GM18870 (cell line): ENCODE measurements at regions not wholly inside any gene's neighbourhood (a gene's known extent, or its start where the extent isn't known, plus 50 kb on each side); places are given as distances from the start of the nearest gene placed in this dataset.

ENCODE experiments used
- ATAC-seq: cut with Tn5 transposase; IDR thresholded peaks from one replicate; pipeline ENCODE4 v1.9.1; 2021; ENCODE audit warnings: moderate library complexity; ENCODE audit not compliant: unreplicated experiment

DNA sequence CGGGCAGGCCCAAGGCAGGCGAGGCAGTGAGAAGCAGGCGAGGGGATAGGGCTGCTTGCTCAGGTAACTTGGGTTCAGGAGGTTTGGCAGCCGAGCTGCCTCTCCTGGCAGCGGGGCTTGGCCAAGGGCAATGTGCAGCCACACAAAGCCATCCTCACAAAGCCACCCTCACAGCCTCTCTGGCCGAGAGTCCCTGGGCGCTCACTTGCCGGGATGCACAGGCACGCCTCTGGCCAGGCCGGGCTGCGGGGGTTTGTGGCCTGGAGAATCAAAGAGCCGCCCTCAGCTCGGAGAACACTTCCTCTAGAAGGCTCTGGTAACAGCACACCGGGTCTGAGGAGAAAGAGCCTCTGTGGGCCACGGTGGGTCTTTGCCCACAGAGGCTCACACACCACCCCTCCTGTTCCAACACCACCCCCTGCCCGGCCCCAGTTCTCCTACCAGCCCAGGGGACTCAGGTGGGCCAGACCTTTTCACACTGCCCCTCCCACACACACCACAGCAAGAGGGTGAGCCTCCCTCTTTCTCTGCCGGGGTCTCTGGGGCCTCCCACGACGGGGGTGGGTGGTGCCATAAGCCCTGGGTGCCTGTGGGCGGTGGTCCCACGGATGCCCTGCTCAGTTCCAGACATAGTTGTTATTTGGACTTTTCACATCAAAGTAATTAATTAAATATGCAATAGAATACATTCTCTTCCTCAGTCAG, 186.9 kb downstream of the ZFP36L2 start:
- no peak for ATAC-seq

DNA sequence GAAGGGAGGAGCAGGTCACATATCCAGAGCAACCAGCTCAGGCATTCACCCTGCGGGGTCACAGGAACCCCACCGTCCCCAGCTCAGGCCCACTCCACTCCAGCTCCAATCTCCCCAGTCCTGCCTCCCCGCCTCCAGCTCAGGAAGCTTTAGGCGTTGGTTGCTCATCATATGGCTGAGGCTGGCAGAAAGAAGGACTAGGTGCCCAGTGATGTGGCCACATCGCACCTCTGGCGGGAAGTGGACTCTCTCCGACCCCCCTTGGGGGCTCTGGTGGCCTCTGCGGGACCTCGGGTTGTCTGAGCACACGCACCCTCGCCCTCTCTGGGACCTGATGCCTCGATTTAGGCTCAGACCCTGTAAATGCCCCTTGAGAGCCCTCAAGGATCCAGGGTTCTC, 187.7 kb downstream of the ZFP36L2 start:
- no peak for ATAC-seq

DNA sequence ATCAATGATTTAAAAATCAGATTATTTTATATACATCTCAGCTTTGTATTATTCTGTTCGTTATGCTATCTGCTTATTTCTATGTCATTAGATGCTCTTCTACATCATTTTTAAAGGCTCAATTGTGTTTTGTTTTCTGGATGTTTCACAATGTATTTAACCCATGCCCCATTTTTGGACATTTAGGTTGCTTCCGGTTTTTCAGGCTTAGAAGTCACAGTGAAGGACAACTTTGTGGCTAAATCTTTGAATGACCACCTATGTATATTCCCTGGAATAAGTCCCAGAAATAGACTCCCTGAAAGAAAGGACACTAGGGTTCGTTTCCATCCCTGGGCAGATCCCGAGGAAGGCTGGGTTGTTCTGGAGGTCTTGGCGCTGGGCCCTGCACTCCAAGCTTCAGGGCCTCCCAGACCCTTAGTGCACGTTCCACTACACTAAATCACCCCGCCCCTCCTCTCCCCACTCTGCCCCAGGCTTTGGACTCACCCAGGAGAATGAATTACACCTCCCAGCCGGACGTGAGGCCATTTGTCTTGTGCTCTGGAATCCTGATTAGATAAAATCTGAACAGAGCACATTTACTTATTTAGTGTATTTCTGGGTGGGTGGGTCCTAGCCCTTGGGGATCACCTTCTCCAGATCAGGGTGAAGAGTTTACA, 188.2 kb downstream of the ZFP36L2 start:
- no peak for ATAC-seq

DNA sequence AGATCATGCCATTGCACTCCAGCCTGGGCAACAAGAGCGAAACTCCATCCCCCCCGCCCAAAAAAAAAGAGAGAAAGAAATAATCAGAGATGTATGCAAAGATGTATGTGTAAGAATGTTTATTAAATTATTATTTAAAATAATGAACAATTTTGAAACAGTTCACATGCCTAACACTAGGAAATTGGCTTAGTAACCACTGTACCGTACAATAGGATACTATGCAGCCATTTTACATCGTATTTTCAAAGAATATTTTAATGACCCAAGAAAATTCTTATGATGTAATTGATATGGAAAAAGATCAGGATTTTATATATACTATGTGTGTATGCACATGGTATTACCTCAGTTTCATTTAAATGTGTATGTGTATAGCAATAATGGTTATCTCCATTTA, 190.5 kb downstream of the ZFP36L2 start:
- ATAC-seq = no peak

DNA sequence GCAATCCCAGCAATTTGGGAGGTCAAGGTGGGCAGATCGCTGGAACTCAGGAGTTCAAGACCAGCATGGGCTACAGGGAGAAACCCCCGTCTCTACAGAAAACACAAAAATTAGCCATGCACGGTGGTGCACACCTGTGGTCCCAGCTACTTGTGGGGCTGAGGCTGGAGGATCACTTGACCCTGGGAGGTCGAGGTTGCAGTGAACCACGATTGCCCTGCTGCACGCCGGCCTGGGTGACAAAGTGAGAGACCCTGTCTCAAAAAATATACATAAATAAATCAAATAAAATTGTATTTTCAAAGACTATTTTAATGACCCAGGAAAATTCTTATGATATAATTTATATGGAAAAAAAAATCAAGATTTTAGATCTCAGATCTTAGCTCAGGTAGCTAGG, 191.5 kb downstream of the ZFP36L2 start:
- no peak for ATAC-seq

DNA sequence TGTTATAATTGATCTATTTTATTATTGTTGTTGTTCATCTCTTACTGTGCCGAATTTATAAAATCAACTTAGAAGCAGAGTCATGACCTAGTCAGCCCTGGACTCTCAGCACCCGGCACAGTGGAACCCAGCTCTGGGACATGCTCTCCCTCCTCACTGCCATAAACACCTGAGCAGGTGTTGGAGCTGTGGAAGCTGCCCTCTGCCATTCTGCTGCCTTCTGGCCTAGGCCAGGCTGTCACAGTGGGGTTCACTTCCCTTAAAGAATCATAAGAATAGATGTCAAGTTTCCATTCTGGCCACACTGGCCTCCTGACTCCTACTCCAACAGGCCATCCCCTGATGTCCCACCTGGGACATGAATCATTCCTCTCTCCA, 192.2 kb downstream of the ZFP36L2 start:
- ATAC-seq = no peak

DNA sequence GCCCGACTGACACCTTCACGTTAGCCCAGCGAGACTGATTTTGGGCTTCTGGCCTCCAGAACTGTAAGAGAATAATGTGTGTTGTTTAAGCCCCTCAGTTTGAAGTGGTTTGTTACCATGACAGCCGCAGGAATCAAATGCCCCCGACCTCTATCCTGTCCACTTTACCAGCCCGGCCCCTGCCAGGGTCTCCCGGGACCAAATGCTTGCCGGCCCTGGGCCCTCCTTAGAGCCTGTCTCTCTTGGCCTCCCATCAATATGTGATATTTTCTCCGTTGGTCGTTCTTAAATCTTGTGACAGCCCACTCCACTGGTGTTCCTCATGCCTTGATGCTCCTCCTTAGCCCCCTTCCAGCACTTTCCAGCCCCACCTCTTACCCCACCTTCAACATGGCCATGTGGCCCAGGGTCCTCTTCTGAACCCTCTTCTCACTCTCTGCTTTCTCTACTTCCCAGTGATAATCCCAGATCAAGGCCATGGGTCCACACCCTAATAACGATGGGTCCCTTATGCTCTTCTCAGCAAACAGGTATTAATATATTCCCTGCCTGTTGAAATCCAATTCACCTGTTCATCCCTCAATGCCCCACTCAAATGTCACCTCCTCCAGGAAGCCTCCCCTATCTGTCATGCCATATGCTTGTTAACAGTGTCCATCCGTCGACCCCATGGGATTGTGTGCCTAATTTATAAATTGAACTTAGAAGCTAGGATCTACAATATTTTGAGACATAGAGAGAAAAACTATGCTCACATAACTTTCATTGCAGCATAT, 192.8 kb downstream of the ZFP36L2 start:
- no peak for ATAC-seq

DNA sequence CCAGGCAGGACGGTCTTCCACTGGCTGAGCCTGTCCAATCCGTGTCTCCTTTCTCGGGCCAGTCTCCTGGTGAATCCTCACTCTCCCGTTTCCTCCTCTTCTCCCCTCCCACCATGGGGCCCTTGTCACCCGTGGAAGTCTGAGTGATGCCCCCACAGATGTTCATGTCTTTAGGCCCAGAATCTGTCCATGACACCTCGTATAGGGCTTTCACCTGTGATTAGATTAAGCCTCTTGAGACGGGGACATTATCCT, 193.5 kb downstream of the ZFP36L2 start:
- ATAC-seq = no peak

DNA sequence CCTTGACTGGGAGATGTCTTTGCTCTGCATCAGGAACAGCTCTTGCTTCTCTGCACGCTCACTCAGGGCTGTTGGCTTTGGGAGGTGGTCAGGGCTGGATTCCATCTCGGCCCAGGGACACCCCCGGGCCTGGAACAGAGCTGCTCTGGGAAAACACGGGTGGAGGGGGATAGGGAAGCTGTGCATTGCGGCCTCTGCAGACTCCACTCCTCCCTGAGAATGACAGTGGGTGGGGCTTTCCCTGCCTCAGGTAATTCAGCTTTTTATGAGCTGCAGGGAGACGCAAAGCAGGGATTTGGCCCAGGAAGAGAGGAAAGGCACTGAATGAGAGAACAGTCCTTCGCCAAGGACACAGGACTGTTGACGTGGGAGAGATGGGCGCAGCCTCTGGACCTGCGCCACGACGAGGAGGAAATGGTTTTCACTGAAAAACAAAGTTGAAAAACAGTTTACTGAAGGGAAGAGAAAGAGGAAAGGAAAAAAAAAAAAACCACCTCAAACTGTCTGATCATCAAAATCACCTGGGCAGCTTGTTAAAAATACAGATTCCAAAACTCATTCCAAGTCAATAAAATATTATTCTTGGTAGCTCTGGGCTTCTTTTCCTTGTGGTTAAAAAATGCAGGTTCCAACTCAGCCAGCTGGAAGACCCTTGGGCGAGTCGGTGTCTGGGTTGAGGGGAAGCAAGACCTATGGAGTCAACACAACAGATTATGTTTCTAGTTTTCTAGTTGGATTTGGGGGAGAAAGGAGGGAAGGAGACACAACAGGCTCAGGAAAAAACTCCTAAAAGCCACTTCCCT, 194.0 kb downstream of the ZFP36L2 start:
- no peak for ATAC-seq

DNA sequence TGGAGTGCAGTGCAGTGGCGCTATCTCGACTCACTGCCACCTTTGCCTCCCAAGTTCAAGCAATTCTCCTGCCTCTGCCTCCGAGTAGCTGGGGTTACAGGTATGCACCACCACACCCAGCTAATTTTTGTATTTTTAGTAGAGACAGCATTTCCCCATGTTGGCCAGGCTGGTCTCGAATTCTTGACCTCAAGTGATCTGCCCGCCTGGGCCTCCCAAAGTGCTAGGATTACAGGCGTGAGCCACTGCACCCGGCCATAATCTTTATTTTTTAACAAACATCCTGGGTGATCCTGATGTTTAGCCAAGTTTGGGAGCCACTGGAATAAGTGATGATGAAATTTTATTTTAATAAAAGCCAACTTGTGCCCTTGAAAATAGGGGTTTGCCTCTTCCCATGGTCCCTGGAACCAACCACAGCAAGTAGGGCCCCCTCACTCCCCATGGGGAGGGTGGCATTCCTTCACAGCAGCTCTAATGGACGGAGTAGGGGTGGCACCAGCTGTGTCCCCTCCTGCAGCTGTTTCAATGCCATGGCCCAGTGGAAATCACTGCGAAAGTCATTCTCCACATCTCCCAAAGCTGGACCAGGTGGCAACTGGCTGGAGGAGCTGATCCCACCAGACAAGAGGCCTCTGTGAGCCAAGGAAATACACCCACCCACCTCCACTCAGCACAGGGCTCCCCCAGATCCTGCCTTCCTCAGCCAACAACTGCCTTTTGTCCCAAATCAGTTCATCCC, 194.8 kb downstream of the ZFP36L2 start:
- ATAC-seq = no peak

DNA sequence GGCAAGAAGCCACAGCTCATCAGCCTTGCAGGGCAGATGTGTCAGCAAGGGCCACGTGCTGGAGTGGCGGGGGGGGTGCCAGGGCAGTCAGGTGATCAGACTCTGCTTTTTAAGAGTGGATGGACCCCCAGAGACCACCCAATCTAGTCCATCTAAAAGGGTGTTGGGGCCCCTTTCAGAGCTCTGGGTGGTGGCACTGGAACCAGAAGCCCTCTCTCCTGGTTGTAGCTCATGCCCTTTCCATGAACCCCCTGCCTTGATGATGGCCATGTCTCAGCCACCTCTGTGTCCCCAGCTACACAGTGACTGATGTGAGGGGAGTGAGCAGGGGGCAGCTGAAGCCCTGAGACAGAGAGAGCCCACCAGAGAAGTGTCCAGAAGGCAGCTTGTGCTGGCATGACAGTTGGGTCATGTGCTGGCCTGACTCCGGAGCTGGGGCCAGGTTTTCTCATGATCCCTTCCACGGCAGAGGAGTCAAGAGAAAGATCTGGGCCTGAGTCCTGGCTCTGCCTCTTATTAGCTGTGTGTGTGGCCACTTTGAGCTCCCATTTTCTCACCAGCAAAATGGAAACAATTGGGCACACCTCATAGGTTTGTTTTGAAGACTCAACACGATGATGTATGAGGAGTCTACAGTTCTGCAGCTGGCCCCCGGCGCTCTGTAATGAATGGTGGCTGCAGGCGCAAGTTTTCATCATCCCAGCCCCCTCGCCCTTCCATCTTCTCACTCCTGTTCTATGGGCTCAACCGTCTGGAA, 195.7 kb downstream of the ZFP36L2 start:
- no peak for ATAC-seq

DNA sequence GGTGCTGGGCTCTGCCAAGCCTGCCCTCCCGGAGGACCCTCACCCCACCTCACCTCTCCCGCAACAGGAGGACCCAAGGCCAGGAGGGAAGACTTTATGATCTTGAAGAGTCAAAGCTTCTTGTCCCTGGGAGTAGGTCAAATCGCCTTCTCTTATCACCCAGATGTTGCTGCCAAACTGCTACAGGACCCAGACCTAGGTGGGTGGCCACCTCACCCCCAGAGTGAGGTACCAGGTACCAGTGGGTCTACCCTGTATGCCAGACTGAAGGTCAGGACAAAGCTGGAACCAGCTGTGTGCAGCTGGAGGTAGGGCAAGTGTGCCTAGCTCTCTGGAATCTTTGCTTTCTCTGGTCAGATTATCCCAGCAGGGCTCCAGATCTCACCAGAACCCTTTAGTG, 197.2 kb downstream of the ZFP36L2 start:
- no peak for ATAC-seq

DNA sequence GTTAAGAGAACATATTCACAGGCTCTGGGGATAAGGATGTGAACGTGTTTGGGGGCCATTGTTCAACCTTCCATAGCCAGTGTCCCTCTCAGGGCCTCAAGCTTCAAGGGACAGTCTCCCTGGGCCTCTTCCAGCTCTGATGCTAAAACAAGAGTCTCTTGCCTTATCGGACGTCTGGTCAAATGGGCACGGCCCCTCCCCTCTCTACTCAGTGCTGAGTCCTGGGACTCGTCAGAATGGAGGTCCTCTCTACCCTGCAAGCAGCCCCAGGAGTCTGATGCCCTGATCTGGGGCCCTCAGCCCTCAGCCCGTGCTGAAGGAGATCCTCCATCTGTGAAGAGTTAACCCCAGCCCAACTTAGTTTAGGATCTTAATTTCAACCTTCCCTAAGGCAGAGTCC, 198.2 kb downstream of the ZFP36L2 start:
- ATAC-seq = no peak

DNA sequence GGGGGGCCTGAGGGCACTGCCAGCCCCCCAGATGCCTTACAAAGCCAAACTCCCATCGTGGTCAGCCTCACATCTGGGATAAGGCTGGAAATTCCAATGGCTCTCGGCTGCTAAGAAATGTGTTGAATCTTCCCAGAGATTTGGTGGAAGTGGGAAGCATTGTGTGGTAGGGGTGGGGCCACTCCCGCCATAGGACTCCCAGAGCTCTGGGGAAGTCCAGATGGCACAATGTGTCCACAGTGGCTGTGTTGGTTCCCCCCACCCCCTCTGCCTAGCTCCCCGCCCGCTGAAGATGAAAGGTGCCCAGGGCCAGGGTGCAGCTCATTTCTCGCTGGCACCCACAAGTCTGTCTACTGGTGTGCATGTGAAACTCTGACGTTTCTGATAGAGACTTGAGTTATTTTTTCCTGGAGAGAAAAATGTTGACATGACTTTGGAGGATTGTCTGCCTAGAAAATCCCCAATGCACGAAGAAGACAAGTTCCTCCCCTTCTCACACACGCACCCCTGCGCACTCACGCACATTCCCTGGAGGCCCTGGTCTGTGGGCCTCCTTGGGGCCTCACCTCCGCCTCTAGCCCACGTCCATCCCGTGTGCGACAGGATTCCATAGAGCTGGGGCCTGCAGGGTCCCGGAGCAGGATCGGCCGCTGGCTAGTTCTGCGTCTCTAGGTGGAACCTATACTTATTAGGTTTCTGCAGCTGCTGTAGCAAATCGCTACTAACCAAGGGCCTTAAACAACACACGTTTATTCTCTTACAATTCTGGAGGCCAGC, 199.1 kb downstream of the ZFP36L2 start:
- ATAC-seq = no peak

DNA sequence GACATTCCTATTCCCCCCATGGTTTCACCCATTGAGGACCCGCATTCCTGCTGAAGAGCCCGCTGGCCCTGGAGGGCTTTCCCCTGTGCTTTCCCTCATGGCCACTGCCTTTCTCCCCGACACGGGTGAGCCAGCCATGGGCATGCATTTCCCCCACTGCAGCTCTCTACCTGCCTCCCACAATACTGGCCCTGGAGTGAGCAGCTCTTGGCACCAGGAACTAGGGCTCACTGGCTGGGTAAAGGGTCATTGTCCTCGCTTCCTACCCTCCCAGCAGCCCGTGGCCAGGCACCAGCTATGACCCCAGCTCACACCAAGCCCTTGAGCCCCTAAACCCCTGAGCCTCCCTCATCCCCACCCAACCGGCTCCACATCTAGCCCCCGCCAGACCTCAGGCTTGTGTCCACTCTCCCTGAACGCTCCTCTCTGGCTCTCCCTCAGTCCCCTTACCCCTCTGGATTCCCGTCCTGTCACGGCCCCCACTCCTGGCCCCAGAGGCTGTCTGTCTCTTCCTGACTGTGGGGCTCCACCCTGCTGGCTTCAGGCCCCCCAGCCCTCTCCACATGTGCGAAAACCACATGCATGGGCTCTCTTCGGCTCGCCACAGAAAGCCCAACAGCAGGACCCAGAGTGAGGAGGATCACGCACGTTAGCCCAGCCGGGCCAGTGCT, 199.8 kb downstream of the ZFP36L2 start:
- no peak for ATAC-seq

DNA sequence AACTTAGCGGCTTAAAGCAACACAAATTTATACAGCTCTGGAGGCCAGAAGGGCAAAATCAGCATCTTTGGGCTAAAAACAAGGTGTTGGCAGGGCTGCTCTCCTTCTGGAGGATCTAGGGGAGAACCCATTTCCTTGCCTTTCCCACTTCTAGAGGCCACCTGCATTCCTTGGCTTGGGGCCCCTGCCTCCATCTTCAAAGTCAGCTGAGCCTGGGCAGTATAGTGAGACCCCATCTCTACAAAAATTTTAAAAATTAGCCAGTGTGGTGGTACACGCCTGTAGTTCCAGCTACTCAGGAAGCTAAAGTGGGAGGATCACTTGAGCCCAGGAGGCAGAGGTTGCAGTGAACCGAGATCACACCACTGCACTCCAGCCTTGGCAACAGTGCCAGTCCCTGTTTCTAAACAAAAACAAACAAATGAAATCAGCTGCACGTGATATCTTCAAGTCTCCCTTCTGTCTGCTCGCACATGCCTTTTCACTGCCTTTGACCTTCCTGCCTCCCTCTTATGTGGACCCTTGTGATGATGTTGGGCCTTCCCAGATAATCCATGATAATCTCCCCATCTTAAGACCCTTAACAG, 200.6 kb downstream of the ZFP36L2 start:
- ATAC-seq = no peak

DNA sequence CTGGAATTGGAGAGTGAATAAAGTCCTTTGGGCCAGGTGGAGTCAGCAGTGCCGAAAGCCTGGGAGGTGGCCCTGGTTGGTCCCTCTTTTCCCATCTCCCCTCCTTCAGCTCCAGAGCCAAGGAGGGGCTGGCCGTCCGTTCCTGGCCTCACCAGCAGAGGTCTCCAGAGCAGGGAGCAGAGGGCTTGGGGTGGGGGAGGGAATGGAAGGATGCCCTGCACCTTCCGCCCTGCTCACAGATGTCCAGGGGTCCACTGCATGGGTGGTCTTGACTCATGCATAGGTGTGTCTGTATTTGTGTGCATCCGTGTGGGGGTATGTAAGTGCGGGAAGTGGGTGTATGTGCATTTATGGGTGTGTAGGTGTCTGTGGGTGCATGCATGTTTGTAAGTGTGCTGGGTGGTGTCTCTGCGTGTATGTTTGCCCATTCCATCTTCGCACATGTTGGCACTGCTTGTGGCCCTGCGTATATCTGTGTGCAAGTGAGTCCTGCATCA, 201.8 kb downstream of the ZFP36L2 start:
- ATAC-seq = no peak

DNA sequence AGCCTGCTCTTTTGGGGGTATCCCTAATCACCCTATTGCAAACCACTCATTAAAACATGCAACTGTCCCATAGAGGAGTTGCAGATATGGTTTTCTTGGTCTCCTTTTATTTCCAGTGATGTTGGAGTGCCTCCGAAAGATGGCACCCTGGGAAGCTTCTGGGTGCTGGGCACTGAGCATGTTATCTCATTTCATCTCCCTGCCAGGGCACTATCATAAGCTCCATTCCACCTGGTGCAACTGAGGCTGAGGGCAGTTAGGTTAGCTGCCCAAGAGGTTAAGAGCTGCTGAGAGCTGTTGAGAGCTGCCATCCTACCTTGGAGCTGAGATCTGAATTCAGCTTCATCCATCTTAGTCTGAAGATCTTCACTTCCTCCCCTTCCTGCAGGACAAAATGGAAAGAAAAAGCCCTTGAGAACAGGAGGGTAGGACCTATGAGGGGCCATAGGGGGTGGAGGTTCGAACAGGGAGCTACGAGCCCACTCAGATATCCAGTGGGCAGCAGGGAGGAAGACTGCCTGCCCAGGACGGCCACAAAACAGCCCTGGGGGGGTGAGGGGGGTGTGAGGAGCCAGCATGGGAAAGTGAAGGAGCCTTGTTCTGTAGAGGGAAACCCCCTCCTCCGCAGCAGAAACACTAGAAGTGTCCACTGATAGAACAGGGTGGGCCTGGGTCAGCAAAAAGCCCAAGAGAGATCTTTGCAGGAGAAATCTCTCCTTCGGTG, 202.5 kb downstream of the ZFP36L2 start:
- ATAC-seq = no peak
